ENCODE measurements at regions not wholly inside any gene's neighbourhood (a gene's known extent, or its start where the extent isn't known, plus 50 kb on each side); places are given as distances from the start of the nearest gene placed in this dataset.

GRCh38 chr18:71020342-71021029 lies 731.6 kb downstream of the SOCS6 start:
- intact Hi-C loops (cut with micrococcal nuclease): no loop called here

GRCh38 chr18:71018816-71019215 lies 730.0 kb downstream of the SOCS6 start:
- intact Hi-C loops (cut with micrococcal nuclease): no loop called here

GRCh38 chr18:71012789-71013188 lies 723.9 kb downstream of the SOCS6 start:
- intact Hi-C loops (cut with micrococcal nuclease): no loop called here

- intact Hi-C loops (cut with micrococcal nuclease): no loop called here
These were observed 722.5 kb downstream of the SOCS6 start for GRCh38 chr18:71011389-71011788.

GRCh38 chr18:71008257-71008656 lies 719.4 kb downstream of the SOCS6 start:
- intact Hi-C loops (cut with micrococcal nuclease): no loop called here

- intact Hi-C loops (cut with micrococcal nuclease): no loop called here
These were observed 712.8 kb downstream of the SOCS6 start for GRCh38 chr18:71001597-71001996.

GRCh38 chr18:70998490-70998889 lies 709.6 kb downstream of the SOCS6 start:
- intact Hi-C loops (cut with micrococcal nuclease): no loop called here

GRCh38 chr18:70994116-70994515 lies 705.3 kb downstream of the SOCS6 start:
- intact Hi-C loops (cut with micrococcal nuclease): no loop called here

GRCh38 chr18:70991577-70991976 lies 702.7 kb downstream of the SOCS6 start:
- intact Hi-C loops (cut with micrococcal nuclease): no loop called here

- intact Hi-C loops (cut with micrococcal nuclease): no loop called here
These were observed 697.1 kb downstream of the SOCS6 start for GRCh38 chr18:70985948-70986347.

GRCh38 chr18:70982292-70982691 lies 693.4 kb downstream of the SOCS6 start:
- intact Hi-C loops (cut with micrococcal nuclease): no loop called here

GRCh38 chr18:70981400-70982140 lies 692.7 kb downstream of the SOCS6 start:
- intact Hi-C loops (cut with micrococcal nuclease): no loop called here

- intact Hi-C loops (cut with micrococcal nuclease): no loop called here
These were observed 684.8 kb downstream of the SOCS6 start for GRCh38 chr18:70973626-70974025.

GRCh38 chr18:70966419-70966818 lies 677.6 kb downstream of the SOCS6 start:
- intact Hi-C loops (cut with micrococcal nuclease): no loop called here

- intact Hi-C loops (cut with micrococcal nuclease): no loop called here
These were observed 673.1 kb downstream of the SOCS6 start for GRCh38 chr18:70961939-70962338.

- intact Hi-C loops (cut with micrococcal nuclease): no loop called here
These were observed 667.7 kb downstream of the SOCS6 start for GRCh38 chr18:70956554-70956953.

- intact Hi-C loops (cut with micrococcal nuclease): no loop called here
These were observed 647.3 kb downstream of the SOCS6 start for GRCh38 chr18:70936160-70936559.

GRCh38 chr18:70931942-70932814 lies 643.3 kb downstream of the SOCS6 start:
- intact Hi-C loops (cut with micrococcal nuclease): loop anchor here (2.0 to 5.0 kb wide), 2 partner anchors 333 to 1740 kb away; no protein-coding TSS in a partner anchor

GRCh38 chr18:70920840-70921374 lies 632.1 kb downstream of the SOCS6 start:
- intact Hi-C loops (cut with micrococcal nuclease): no loop called here

- intact Hi-C loops (cut with micrococcal nuclease): no loop called here
These were observed 618.8 kb downstream of the SOCS6 start for GRCh38 chr18:70907673-70908072.

GRCh38 chr18:70892381-70892780 lies 603.5 kb downstream of the SOCS6 start:
- intact Hi-C loops (cut with micrococcal nuclease): no loop called here

- intact Hi-C loops (cut with micrococcal nuclease): no loop called here
These were observed 581.4 kb downstream of the SOCS6 start for GRCh38 chr18:70870292-70870691.
